ENCODE measurements at regions not wholly inside any gene's neighbourhood (a gene's known extent, or its start where the extent isn't known, plus 50 kb on each side); places are given as distances from the start of the nearest gene placed in this dataset.
"Not testable (repeated sequence)": the region's sequence is repeated elsewhere in the genome, so short reads cannot be mapped to it uniquely, and the experiment has no call there.

- intact Hi-C loops (cut with micrococcal nuclease); CTCF ChIA-PET; H3K4me3 Mint-ChIP-seq; H3K9me3 Mint-ChIP-seq; H3K27me3 Mint-ChIP-seq (ENCODE audit: low read depth); H3K4me1 Mint-ChIP-seq (ENCODE audit: low read depth); DNase-seq; H3K36me3 Mint-ChIP-seq (ENCODE audit: low read depth); H3K27ac Mint-ChIP-seq: not testable (repeated sequence)
Measured at GRCh38 chr15:84477550-84477949, 123.3 kb upstream of the ZSCAN2 start.

- H3K4me3 Mint-ChIP-seq; H3K36me3 Mint-ChIP-seq (ENCODE audit: low read depth); H3K9me3 Mint-ChIP-seq; H3K27ac Mint-ChIP-seq; intact Hi-C loops (cut with micrococcal nuclease); CTCF ChIA-PET; H3K27me3 Mint-ChIP-seq (ENCODE audit: low read depth); H3K4me1 Mint-ChIP-seq (ENCODE audit: low read depth); DNase-seq: not testable (repeated sequence)
Measured at GRCh38 chr15:84480174-84480681, 120.6 kb upstream of the ZSCAN2 start.

- H3K9me3 Mint-ChIP-seq; H3K36me3 Mint-ChIP-seq (ENCODE audit: low read depth); H3K27ac Mint-ChIP-seq; H3K27me3 Mint-ChIP-seq (ENCODE audit: low read depth); H3K4me3 Mint-ChIP-seq; intact Hi-C loops (cut with micrococcal nuclease); CTCF ChIA-PET; DNase-seq; H3K4me1 Mint-ChIP-seq (ENCODE audit: low read depth): not testable (repeated sequence)
Measured at GRCh38 chr15:84483859-84484258, 117.0 kb upstream of the ZSCAN2 start.

- H3K36me3 Mint-ChIP-seq (ENCODE audit: low read depth); H3K4me1 Mint-ChIP-seq (ENCODE audit: low read depth); H3K27ac Mint-ChIP-seq; H3K27me3 Mint-ChIP-seq (ENCODE audit: low read depth); intact Hi-C loops (cut with micrococcal nuclease); H3K9me3 Mint-ChIP-seq; H3K4me3 Mint-ChIP-seq; CTCF ChIA-PET: not testable (repeated sequence)
- peak; percentile 35 for DNase-seq
Measured at GRCh38 chr15:84500165-84500889, 100.5 kb upstream of the ZSCAN2 start.

GRCh38 chr15:84503101-84503500, 97.7 kb upstream of the ZSCAN2 start:
- H3K4me3 Mint-ChIP-seq; H3K4me1 Mint-ChIP-seq (ENCODE audit: low read depth); CTCF ChIA-PET; H3K27me3 Mint-ChIP-seq (ENCODE audit: low read depth); H3K9me3 Mint-ChIP-seq; DNase-seq; intact Hi-C loops (cut with micrococcal nuclease); H3K36me3 Mint-ChIP-seq (ENCODE audit: low read depth); H3K27ac Mint-ChIP-seq: not testable (repeated sequence)

- H3K4me1 Mint-ChIP-seq (ENCODE audit: low read depth); H3K4me3 Mint-ChIP-seq; intact Hi-C loops (cut with micrococcal nuclease); H3K9me3 Mint-ChIP-seq; H3K27me3 Mint-ChIP-seq (ENCODE audit: low read depth); CTCF ChIA-PET; DNase-seq; H3K36me3 Mint-ChIP-seq (ENCODE audit: low read depth); H3K27ac Mint-ChIP-seq: not testable (repeated sequence)
Measured at GRCh38 chr15:84505552-84505951, 95.3 kb upstream of the ZSCAN2 start.

GRCh38 chr15:84512324-84512723, 88.5 kb upstream of the ZSCAN2 start:
- H3K4me3 Mint-ChIP-seq; intact Hi-C loops (cut with micrococcal nuclease); H3K27me3 Mint-ChIP-seq (ENCODE audit: low read depth); H3K27ac Mint-ChIP-seq; CTCF ChIA-PET; H3K36me3 Mint-ChIP-seq (ENCODE audit: low read depth); DNase-seq; H3K4me1 Mint-ChIP-seq (ENCODE audit: low read depth); H3K9me3 Mint-ChIP-seq: not testable (repeated sequence)

GRCh38 chr15:84516773-84517172, 84.0 kb upstream of the ZSCAN2 start:
- H3K9me3 Mint-ChIP-seq; H3K27me3 Mint-ChIP-seq (ENCODE audit: low read depth); H3K36me3 Mint-ChIP-seq (ENCODE audit: low read depth); H3K4me3 Mint-ChIP-seq; intact Hi-C loops (cut with micrococcal nuclease); H3K4me1 Mint-ChIP-seq (ENCODE audit: low read depth); CTCF ChIA-PET; H3K27ac Mint-ChIP-seq; DNase-seq: not testable (repeated sequence)

- peak; percentile 41 for DNase-seq
- H3K4me1 Mint-ChIP-seq (ENCODE audit: low read depth); intact Hi-C loops (cut with micrococcal nuclease); H3K36me3 Mint-ChIP-seq (ENCODE audit: low read depth); H3K4me3 Mint-ChIP-seq; H3K27me3 Mint-ChIP-seq (ENCODE audit: low read depth); H3K9me3 Mint-ChIP-seq; CTCF ChIA-PET: not testable (repeated sequence)
- peak overlapping the region; percentile 88 for H3K27ac Mint-ChIP-seq
Measured at GRCh38 chr15:84525491-84526344, 75.1 kb upstream of the ZSCAN2 start.

- DNase-seq; H3K36me3 Mint-ChIP-seq (ENCODE audit: low read depth); H3K27me3 Mint-ChIP-seq (ENCODE audit: low read depth); H3K4me3 Mint-ChIP-seq; H3K27ac Mint-ChIP-seq; CTCF ChIA-PET; H3K9me3 Mint-ChIP-seq; intact Hi-C loops (cut with micrococcal nuclease): not testable (repeated sequence)
- peaks cover 21% of the 10 kb centered on the region for H3K4me1 Mint-ChIP-seq (ENCODE audit: low read depth)
Measured at GRCh38 chr15:84530751-84531150, 70.1 kb upstream of the ZSCAN2 start.

GRCh38 chr15:84531223-84531622, 69.6 kb upstream of the ZSCAN2 start:
- H3K27ac Mint-ChIP-seq; CTCF ChIA-PET; intact Hi-C loops (cut with micrococcal nuclease); DNase-seq; H3K36me3 Mint-ChIP-seq (ENCODE audit: low read depth); H3K9me3 Mint-ChIP-seq; H3K27me3 Mint-ChIP-seq (ENCODE audit: low read depth); H3K4me3 Mint-ChIP-seq: not testable (repeated sequence)
- peaks cover 19% of the 10 kb centered on the region for H3K4me1 Mint-ChIP-seq (ENCODE audit: low read depth)

- H3K4me1 Mint-ChIP-seq (ENCODE audit: low read depth) = peaks cover 17% of the 10 kb centered on the region
- DNase-seq; CTCF ChIA-PET; H3K9me3 Mint-ChIP-seq; intact Hi-C loops (cut with micrococcal nuclease); H3K4me3 Mint-ChIP-seq; H3K27me3 Mint-ChIP-seq (ENCODE audit: low read depth); H3K27ac Mint-ChIP-seq; H3K36me3 Mint-ChIP-seq (ENCODE audit: low read depth): not testable (repeated sequence)
Measured at GRCh38 chr15:84531709-84532367, 69.0 kb upstream of the ZSCAN2 start.
